Sigmoid colon (tissue), 6 donors: ENCODE measurements at regions not wholly inside any gene's neighbourhood (a gene's known extent, or its start where the extent isn't known, plus 50 kb on each side); places are given as distances from the start of the nearest gene placed in this dataset.

Experiments used
- DNase-seq: peaks from one replicate; pipeline ENCODE4 v3.0.0-alpha.2; 2019
- H3K27ac ChIP-seq, 4 donors: fragments of 200-600 bp; sonication (generic); one replicate each; pipeline ENCODE4 v1.5.1; 2016 to 2019; ENCODE audit warnings: mild to moderate bottlenecking in 1 of 4
- H3K27me3 ChIP-seq, 3 donors: fragments of 200-600 bp; sonication (generic); one replicate each; pipeline ENCODE4 v1.5.1; 2019; ENCODE audit warnings: mild to moderate bottlenecking in 1 of 3
- H3K36me3 ChIP-seq, 4 donors: fragments of 200-600 bp; sonication (generic); one replicate each; pipeline ENCODE4 v1.5.1; 2016 to 2019
- H3K4me1 ChIP-seq, 4 donors: fragments of 200-600 bp; sonication (generic); one replicate each; pipeline ENCODE4 v1.5.1; 2017 to 2019
- H3K4me3 ChIP-seq, 4 donors: fragments of 200-600 bp; sonication (generic); one replicate each; pipeline ENCODE4 v1.5.1; 2017 to 2019; ENCODE audit warnings: mild to moderate bottlenecking in 2 of 4, moderate library complexity in 1 of 4
- H3K9me3 ChIP-seq, 4 donors: fragments of 200-600 bp in 3 of 4; sonication (generic) in 3 of 4; one replicate each; pipeline versions ENCODE4 v1.5.1 to v1.6.1; 2013 to 2019
- EP300 ChIP-seq, 4 donors: sonication (generic); formaldehyde crosslinking; IDR thresholded peaks; one replicate each; pipeline ENCODE4 v1.6.1; 2017; ENCODE audit warnings: antibody characterized with exemption in 4 of 4
- POLR2A ChIP-seq, 2 donors: fragments of 450-650 bp; IDR thresholded peaks; one replicate each; pipeline ENCODE4 v1.6.1; 2016; ENCODE audit warnings: antibody characterized with exemption in 2 of 2, mild to moderate bottlenecking in 2 of 2, moderate library complexity in 2 of 2
- POLR2AphosphoS5 ChIP-seq, 4 donors: sonication (generic); formaldehyde crosslinking; IDR thresholded peaks; one replicate each; pipeline ENCODE4 v1.6.1; 2017; ENCODE audit warnings: antibody characterized with exemption in 4 of 4
- WGBS, 2 donors: extraction: QIAGEN DNeasy Blood & Tissue Kit; methylation state at CpG; one replicate each; pipeline ENCODE4 v1.1.7; 2013; 5-methylcytosine and 5-hydroxymethylcytosine counted together
- intact Hi-C: fragments of 100-400 bp; cut with DNase I; formaldehyde crosslinking; loops from one replicate; pipeline ENCODE4 v1.15.1; 2023
- TF ChIP-seq, protein P1 (sequence below), 4 experiments: fragments of 450-650 bp in 3 of 4; fragments of 200-600 bp in 1 of 4; IDR thresholded peaks; one replicate each; pipeline ENCODE4 v1.5.1; 2016 to 2019; ENCODE audit warnings: antibody characterized with exemption in 4 of 4, mild to moderate bottlenecking in 3 of 4, moderate library complexity in 2 of 4
- donor health status: healthy with polysubstance abuse.
- donor health status: healthy.

DNA sequence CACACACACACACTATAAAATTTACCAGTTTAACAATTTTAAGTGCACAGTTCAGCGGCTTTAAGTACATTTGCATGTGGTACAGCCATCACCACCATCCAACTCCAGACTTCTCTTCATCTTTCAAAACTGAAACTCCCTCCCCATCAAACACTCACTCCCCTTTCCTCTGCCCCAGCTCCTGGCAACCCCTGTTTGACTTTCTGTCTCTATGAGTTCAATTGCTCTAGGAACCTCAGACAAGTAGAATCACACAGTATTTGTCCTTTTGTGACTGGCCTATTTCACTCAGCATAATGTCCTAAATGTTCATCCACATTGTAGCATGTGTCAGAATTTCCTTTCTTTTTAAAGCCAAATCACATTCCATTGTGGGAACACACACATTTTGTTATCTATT, 302.8 kb upstream of the FOXQ1 start:
- Histone ChIP-seq H3K27ac (no peak overlapping the region), H3K27me3 (no peaks in the 10 kb centered on the region), H3K4me3 (no peak overlapping the region), H3K9me3 (no peaks in the 10 kb centered on the region), H3K36me3 (no peaks in the 10 kb centered on the region), H3K4me1 (no peaks in the 10 kb centered on the region)
- TF ChIP-seq POLR2AphosphoS5 (IDR thresholded peaks at IDR 0.05): no peak
- no peak for TF ChIP-seq POLR2A (IDR thresholded peaks at IDR 0.05)
- no peak for TF ChIP-seq EP300 (IDR thresholded peaks at IDR 0.05)
- TF ChIP-seq, protein P1, sequence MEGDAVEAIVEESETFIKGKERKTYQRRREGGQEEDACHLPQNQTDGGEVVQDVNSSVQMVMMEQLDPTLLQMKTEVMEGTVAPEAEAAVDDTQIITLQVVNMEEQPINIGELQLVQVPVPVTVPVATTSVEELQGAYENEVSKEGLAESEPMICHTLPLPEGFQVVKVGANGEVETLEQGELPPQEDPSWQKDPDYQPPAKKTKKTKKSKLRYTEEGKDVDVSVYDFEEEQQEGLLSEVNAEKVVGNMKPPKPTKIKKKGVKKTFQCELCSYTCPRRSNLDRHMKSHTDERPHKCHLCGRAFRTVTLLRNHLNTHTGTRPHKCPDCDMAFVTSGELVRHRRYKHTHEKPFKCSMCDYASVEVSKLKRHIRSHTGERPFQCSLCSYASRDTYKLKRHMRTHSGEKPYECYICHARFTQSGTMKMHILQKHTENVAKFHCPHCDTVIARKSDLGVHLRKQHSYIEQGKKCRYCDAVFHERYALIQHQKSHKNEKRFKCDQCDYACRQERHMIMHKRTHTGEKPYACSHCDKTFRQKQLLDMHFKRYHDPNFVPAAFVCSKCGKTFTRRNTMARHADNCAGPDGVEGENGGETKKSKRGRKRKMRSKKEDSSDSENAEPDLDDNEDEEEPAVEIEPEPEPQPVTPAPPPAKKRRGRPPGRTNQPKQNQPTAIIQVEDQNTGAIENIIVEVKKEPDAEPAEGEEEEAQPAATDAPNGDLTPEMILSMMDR (IDR thresholded peaks at IDR 0.05): no peak
- 89 to 97% methylated on average over 1 of the region's 1 CpG for whole genome bisulfite sequencing, 2 donors
- intact Hi-C loops: no loop called here
- no peak for DNase-seq

DNA sequence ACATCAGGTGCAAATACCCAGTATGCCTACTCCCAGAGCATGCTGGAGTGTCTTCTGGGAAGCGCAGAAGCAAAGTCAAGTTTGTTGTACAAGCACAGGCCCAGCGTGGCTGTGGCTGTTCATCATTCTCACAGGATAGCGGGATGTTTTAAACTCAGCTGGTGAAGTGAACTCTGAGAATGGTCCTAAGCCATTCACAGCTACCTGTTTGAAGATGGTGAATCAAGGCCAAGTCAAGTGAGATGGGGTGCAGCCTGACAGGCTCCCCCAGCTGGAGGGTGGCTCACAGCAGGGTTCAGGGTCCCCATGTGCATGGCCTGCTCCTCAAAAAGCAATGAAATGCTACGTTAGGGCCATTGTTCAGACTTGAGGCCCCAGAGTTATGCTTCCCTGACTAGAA, 304.7 kb upstream of the FOXQ1 start:
- no peaks in the 10 kb centered on the region for H3K27me3 ChIP-seq
- 86% methylated on average over 4 of the region's 4 CpGs for WGBS, 2 donors
- no peaks in the 10 kb centered on the region for H3K36me3 ChIP-seq
- no peak overlapping the region for H3K27ac ChIP-seq
- H3K4me1 ChIP-seq: no peaks in the 10 kb centered on the region
- no peak for DNase-seq
- intact Hi-C loops: no loop called here
- H3K4me3 ChIP-seq: no peak overlapping the region
- no peaks in the 10 kb centered on the region for H3K9me3 ChIP-seq
- no peak for TF ChIP-seq POLR2A (IDR thresholded peaks at IDR 0.05)
- TF ChIP-seq POLR2AphosphoS5 (IDR thresholded peaks at IDR 0.05): no peak
- TF ChIP-seq, protein P1 (IDR thresholded peaks at IDR 0.05): no peak
- TF ChIP-seq EP300 (IDR thresholded peaks at IDR 0.05): no peak

DNA sequence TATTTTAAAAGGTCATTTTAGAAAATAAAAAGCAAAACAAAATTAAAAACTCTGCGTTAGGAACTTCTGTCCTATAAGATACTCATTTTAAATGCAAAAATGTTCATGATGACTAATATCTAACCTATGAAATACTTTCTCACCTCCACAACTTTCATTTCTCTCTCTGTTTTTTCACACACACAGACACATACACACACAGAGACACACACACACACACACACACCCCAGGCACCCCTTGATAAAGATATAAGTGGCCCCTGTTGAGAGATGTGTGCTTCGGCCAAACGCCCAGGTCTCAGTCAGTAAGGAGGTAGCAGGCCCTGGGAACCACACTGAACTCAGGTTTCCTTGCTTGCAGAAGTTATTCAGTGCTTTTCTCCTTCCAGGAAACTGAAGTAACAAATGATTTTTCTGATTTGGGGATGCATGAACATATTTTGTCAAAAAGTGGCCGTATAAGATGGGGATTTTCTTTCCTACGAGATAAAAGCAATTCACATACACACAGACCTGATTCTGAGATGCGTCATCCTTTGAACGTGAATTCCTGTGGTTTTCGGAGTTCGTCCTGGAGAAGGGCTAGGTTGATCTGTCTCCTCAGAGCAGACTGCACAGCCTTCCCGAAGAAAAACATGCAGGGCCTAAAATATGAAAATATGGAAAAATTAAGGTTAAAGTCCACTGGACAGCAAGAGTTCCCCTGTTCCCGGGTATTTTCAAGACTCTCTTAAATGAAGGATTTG, 306.8 kb upstream of the FOXQ1 start:
- H3K4me1 ChIP-seq: no peaks in the 10 kb centered on the region
- H3K36me3 ChIP-seq: no peaks in the 10 kb centered on the region
- no peak overlapping the region for H3K27ac ChIP-seq
- H3K9me3 ChIP-seq: no peaks in the 10 kb centered on the region
- intact Hi-C loops: no loop called here
- 90 to 94% methylated on average over 11 of the region's 11 CpGs for WGBS, 2 donors
- DNase-seq: no peak
- TF ChIP-seq, protein P1 (IDR thresholded peaks at IDR 0.05): no peak
- TF ChIP-seq POLR2AphosphoS5 (IDR thresholded peaks at IDR 0.05) (no peak), POLR2A (IDR thresholded peaks at IDR 0.05) (no peak), EP300 (IDR thresholded peaks at IDR 0.05) (no peak)
- H3K4me3 ChIP-seq: no peak overlapping the region
- H3K27me3 ChIP-seq: no peaks in the 10 kb centered on the region

DNA sequence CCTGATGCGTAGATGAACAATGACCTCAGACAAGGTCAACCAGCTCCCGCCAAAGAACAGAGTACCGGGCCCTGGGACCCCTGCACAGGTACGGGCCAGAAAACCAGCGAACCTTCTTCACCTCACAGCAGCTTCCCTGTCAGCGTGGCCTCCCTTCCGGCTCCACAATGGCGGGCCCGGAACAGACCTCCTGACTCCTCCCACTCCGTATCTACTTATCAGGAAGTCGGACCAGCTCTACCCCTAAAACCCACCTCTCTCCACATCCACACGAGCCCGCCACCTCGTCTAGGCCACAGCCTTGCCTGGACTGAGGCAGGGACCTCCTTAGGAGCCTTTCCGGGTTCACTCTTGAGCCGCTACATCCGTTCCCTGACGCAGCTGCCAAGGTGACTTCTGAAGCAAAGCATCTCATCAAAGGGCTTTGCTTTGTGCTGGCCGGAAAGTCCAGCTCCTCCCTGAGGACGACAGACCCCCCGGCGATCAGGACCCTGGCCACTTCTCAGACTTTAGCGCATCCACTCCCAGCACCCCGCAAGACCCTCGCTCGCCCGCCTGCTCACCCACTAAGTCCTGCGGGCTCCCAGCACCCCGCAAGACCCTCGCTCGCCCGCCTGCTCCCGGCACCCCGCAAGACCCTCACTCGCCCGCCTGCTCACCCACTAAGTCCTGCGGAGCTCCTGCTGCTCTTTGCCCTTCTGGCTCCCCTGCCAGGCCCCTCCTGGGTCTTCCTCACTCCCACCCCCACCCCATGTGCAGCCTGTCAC, 308.3 kb upstream of the FOXQ1 start:
- no peaks in the 10 kb centered on the region for H3K9me3 ChIP-seq
- DNase-seq: no peak

More for the DNA sequence above, 308.3 kb upstream of the FOXQ1 start:
- 96 to 97% methylated on average over 37 of the region's 37 CpGs for WGBS, 2 donors
- no peaks in the 10 kb centered on the region for H3K27me3 ChIP-seq
- intact Hi-C loops: no loop called here
- H3K36me3 ChIP-seq: no peaks in the 10 kb centered on the region
- H3K4me1 ChIP-seq: no peaks in the 10 kb centered on the region
- H3K4me3 ChIP-seq: no peak overlapping the region
- no peak overlapping the region for H3K27ac ChIP-seq
- TF ChIP-seq, protein P1 (IDR thresholded peaks at IDR 0.05): no peak
- no peak for TF ChIP-seq POLR2A (IDR thresholded peaks at IDR 0.05)
- TF ChIP-seq EP300 (IDR thresholded peaks at IDR 0.05): no peak
- TF ChIP-seq POLR2AphosphoS5 (IDR thresholded peaks at IDR 0.05): no peak
